Caco-2 (cell line): ENCODE measurements at regions not wholly inside any gene's neighbourhood (a gene's known extent, or its start where the extent isn't known, plus 50 kb on each side); places are given as distances from the start of the nearest gene placed in this dataset.
A peak's percentile ranks its signal among the peaks of the same experiment; 100 is the strongest.

ENCODE experiments used
- BruUV-seq: library from RNA; stranded (reverse); fragments of 400-500 nt; replicated peaks from 2 replicates; lab custom pipeline; 2021; lab: Mats Ljungman, UMichigan
- CTCF ChIA-PET: fragments of 300-600 bp; sonication (Branson Sonifier 250); formaldehyde crosslinking; loops from one replicate; lab custom pipeline; 2022; ENCODE audit warnings: antibody characterized with exemption; lab: Charles Lee
- POLR2A ChIA-PET: fragments of 300-600 bp; sonication (Branson Sonifier 250); formaldehyde crosslinking; loops from one replicate; lab custom pipeline; 2022; ENCODE audit warnings: antibody characterized with exemption; lab: Charles Lee
- DNase-seq, 2 experiments: peaks; one replicate each; pipeline versions ENCODE4 v3.0.0 to v3.0.0-alpha.2; 2020 to 2022
- H3K27me3 ChIP-seq: replicated peaks from 2 replicates; pipeline ENCODE4 v1.6.0; 2011; ENCODE audit warnings: low read length; ENCODE audit not compliant: control insufficient read depth, insufficient read depth
- H3K36me3 ChIP-seq: 2 replicates; pipeline ENCODE4 v1.5.1; 2011; ENCODE audit warnings: low read length; ENCODE audit not compliant: control insufficient read depth, insufficient read depth
- H3K4me1 ChIP-seq: fragments of 250-450 bp; sonication (Bioruptor Pico); 2 replicates; pipeline ENCODE4 v1.5.1; 2020; ENCODE audit warnings: mild to moderate bottlenecking
- H3K4me3 ChIP-seq: 2 replicates; pipeline ENCODE4 v1.5.1; 2011; ENCODE audit warnings: low read depth, mild to moderate bottlenecking, control low read depth, low read length
- H3K9me3 ChIP-seq: fragments of 250-450 bp; sonication (Bioruptor Pico); 2 replicates; pipeline ENCODE4 v1.5.1; 2020; ENCODE audit warnings: mild to moderate bottlenecking, moderate library complexity
- H3K27ac Mint-ChIP-seq: one replicate; pipeline ENCODE4 v1.8.0; 2022; ENCODE audit warnings: mixed read lengths; ENCODE audit not compliant: unreplicated experiment
- H3K27me3 Mint-ChIP-seq: one replicate; pipeline ENCODE4 v1.8.0; 2022; ENCODE audit warnings: mixed read lengths; ENCODE audit not compliant: insufficient read depth, unreplicated experiment
- H3K36me3 Mint-ChIP-seq: one replicate; pipeline ENCODE4 v1.8.0; 2022; ENCODE audit warnings: mild to moderate bottlenecking, mixed read lengths; ENCODE audit not compliant: insufficient read depth, unreplicated experiment
- H3K4me1 Mint-ChIP-seq: one replicate; pipeline ENCODE4 v1.8.0; 2022; ENCODE audit warnings: low read depth, mixed read lengths; ENCODE audit not compliant: unreplicated experiment
- H3K4me3 Mint-ChIP-seq: one replicate; pipeline ENCODE4 v1.8.0; 2022; ENCODE audit warnings: mild to moderate bottlenecking, moderate library complexity, mixed read lengths; ENCODE audit not compliant: unreplicated experiment
- H3K9me3 Mint-ChIP-seq: one replicate; pipeline ENCODE4 v1.8.0; 2022; ENCODE audit warnings: mixed read lengths; ENCODE audit not compliant: unreplicated experiment
- intact Hi-C: fragments of 100-400 bp; cut with micrococcal nuclease; formaldehyde crosslinking; loops from one replicate; pipeline ENCODE4 v1.10.0; 2022; ENCODE audit not compliant: unreplicated experiment
- TF ChIP-seq, protein P1 (sequence below), 2 experiments: fragments of 200-600 bp in 1 of 2; IDR thresholded peaks; 1 replicate in 1 of 2; 2 replicates in 1 of 2; pipeline versions ENCODE4 v1.5.1 to v1.8.0; 2011 to 2022; ENCODE audit warnings: antibody characterized with exemption in 1 of 2, control low read depth in 1 of 2, inconsistent platforms in 1 of 2, low read depth in 1 of 2, low read length in 1 of 2, mild to moderate bottlenecking in 1 of 2, moderate library complexity in 1 of 2; ENCODE audit not compliant: insufficient read depth in 1 of 2, severe bottlenecking in 1 of 2, unreplicated experiment in 1 of 2

DNA sequence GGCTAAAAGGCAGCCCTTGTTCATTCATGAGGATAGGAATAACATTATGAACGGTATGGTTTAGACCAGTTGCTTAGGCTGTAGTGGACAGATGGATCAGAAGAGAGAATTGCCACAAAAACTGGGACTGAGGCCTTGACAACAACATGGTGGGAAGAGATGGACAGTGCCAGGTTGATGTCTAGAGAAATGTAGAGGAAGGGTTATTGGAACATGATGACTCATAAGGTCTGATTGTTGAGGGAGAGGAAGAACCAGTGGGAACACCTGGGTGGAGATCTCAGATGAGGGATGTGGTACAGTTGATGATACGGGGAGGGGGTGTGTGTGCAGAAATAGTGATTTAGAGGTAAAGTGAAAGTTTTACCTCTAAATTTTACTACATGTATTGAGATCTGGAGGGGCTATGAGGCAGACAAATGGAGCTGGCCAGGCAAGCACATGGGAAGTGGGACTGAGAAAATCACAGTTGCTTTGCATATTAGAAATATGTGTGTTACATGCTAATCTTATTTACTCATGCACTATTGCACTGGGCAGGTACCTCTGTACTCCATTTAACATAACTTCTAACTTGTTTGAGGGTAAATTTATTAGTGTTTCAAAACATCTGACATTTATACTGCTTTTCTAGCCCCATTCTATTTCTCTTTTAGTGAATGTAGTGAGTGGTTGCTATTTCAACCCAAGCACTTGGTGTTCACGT, 65.6 kb downstream of the PLCE1 start:
- Mint-ChIP-seq H3K27me3 (no peaks in the 10 kb centered on the region), H3K9me3 (no peaks in the 10 kb centered on the region), H3K36me3 (no peaks in the 10 kb centered on the region), H3K4me1 (peaks cover 10% of the 10 kb centered on the region), H3K4me3 (no peak overlapping the region), H3K27ac (peak overlapping the region; percentile 1)
- POLR2A ChIA-PET: no interaction called here
- Histone ChIP-seq H3K27me3 (no peaks in the 10 kb centered on the region), H3K4me3 (no peak overlapping the region), H3K9me3 (no peaks in the 10 kb centered on the region), H3K4me1 (peaks cover 26% of the 10 kb centered on the region), H3K36me3 (no peaks in the 10 kb centered on the region)
- intact Hi-C loops: no loop called here
- BruUV-seq: no TSS peak
- DNase-seq: no peak
- TF ChIP-seq, protein P1, sequence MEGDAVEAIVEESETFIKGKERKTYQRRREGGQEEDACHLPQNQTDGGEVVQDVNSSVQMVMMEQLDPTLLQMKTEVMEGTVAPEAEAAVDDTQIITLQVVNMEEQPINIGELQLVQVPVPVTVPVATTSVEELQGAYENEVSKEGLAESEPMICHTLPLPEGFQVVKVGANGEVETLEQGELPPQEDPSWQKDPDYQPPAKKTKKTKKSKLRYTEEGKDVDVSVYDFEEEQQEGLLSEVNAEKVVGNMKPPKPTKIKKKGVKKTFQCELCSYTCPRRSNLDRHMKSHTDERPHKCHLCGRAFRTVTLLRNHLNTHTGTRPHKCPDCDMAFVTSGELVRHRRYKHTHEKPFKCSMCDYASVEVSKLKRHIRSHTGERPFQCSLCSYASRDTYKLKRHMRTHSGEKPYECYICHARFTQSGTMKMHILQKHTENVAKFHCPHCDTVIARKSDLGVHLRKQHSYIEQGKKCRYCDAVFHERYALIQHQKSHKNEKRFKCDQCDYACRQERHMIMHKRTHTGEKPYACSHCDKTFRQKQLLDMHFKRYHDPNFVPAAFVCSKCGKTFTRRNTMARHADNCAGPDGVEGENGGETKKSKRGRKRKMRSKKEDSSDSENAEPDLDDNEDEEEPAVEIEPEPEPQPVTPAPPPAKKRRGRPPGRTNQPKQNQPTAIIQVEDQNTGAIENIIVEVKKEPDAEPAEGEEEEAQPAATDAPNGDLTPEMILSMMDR (IDR thresholded peaks at IDR 0.05; ENCODE audit: insufficient read depth in 1 of 2, low read depth in 1 of 2, low read length in 1 of 2, severe bottlenecking in 1 of 2, unreplicated experiment in 1 of 2): no peak
- CTCF ChIA-PET: no interaction called here

DNA sequence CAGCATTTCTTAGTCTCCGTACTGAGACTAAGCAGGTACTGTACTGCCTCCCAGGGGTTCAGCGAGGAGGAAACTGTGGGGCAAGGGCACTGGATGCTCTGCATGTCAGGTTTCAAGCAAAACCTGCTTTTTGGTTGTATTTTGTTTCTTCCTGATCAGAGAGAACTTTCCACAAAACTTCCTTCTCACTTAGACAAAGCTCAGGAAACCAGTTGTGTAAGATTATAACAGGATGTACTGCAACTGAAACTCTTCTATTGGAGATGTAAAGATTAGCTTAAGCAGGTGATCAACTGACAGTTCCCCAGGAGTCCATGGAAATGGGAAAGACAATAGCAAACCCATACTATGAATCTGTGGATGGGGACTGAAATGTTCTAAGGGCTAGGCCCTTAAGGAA, 67.3 kb downstream of the PLCE1 start:
- Mint-ChIP-seq H3K4me1 (peaks cover 22% of the 10 kb centered on the region), H3K4me3 (no peak overlapping the region), H3K36me3 (no peaks in the 10 kb centered on the region), H3K9me3 (no peaks in the 10 kb centered on the region), H3K27ac (no peak overlapping the region), H3K27me3 (no peaks in the 10 kb centered on the region)
- no peaks in the 10 kb centered on the region for H3K36me3 ChIP-seq
- peaks cover 34% of the 10 kb centered on the region for H3K4me1 ChIP-seq
- no peak for DNase-seq
- intact Hi-C loops: no loop called here
- H3K9me3 ChIP-seq: no peaks in the 10 kb centered on the region
- POLR2A ChIA-PET: no interaction called here
- BruUV-seq: no TSS peak
- TF ChIP-seq, protein P1 (IDR thresholded peaks at IDR 0.05; ENCODE audit: insufficient read depth in 1 of 2, low read depth in 1 of 2, low read length in 1 of 2, severe bottlenecking in 1 of 2, unreplicated experiment in 1 of 2): no peak
- no peak overlapping the region for H3K4me3 ChIP-seq
- H3K27me3 ChIP-seq: no peaks in the 10 kb centered on the region
- CTCF ChIA-PET: interaction anchor here (1.1 kb wide), 1 partner anchor 145 kb away, joined by 3 read pairs; no protein-coding TSS in a partner anchor

DNA sequence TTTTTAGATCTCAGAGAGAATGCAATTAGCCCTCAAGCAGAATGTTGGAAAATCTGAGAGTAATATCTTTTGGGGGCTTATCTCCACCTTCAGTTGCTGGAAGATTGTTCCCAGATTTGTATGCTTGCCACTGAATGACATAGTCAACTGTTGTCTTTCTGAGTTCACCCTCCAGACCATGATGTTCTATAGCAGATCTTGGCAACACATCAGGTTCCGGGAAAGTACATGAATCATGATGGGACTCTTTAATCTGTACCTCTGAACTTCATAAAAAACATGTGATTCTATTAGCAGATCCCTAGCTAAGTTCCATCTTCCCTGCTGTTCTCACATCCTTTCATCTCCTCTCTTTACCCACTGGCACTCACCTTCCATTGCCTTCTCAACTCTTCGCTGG, 68.9 kb downstream of the PLCE1 start:
- no peaks in the 10 kb centered on the region for H3K9me3 ChIP-seq
- H3K36me3 ChIP-seq: no peaks in the 10 kb centered on the region
- TF ChIP-seq, protein P1 (IDR thresholded peaks at IDR 0.05; ENCODE audit: insufficient read depth in 1 of 2, low read depth in 1 of 2, low read length in 1 of 2, severe bottlenecking in 1 of 2, unreplicated experiment in 1 of 2): no peak
- H3K27me3 ChIP-seq: no peaks in the 10 kb centered on the region
- no peak for DNase-seq
- CTCF ChIA-PET: no interaction called here
- Mint-ChIP-seq H3K27ac (no peak overlapping the region), H3K9me3 (no peaks in the 10 kb centered on the region), H3K27me3 (no peaks in the 10 kb centered on the region), H3K4me1 (peaks cover 29% of the 10 kb centered on the region), H3K4me3 (no peak overlapping the region), H3K36me3 (no peaks in the 10 kb centered on the region)
- intact Hi-C loops: no loop called here
- no TSS peak for BruUV-seq
- H3K4me1 ChIP-seq: peaks cover 34% of the 10 kb centered on the region
- no peak overlapping the region for H3K4me3 ChIP-seq
- POLR2A ChIA-PET: no interaction called here
